ENCODE measurements at regions not wholly inside any gene's neighbourhood (a gene's known extent, or its start where the extent isn't known, plus 50 kb on each side); places are given as distances from the start of the nearest gene placed in this dataset.

DNA sequence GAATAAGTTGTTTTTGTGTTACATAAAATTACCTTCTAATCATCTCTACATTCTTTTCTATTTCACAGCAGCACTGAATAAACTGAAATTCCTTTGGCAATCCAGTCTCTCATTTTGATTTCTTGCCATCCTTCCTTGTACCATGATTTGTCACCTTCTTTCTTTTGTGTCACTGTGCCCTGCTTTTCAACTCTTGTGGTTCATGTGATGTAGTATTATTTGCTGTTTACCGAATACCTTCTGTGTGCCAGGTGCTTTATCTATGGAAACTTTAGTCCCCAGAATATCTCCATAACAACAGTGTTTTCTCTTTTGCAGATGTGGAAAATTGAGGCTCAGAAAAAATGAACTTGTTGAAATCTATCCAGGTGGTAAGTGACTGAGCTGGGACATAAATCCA is 220.3 kb downstream of the STK31 start:
- no peak for TF ChIP-seq POLR2A (IDR thresholded peaks at IDR 0.05; ENCODE audit: low read depth, low read length)
- no peak for TF ChIP-seq CEBPB (IDR thresholded peaks at IDR 0.05; ENCODE audit: low read depth, low read length)
- TF ChIP-seq CTCF (conservative IDR thresholded peaks at IDR 0.05; ENCODE audit: low read depth, low read length) = no peak
- no peak for TF ChIP-seq BHLHE40 (IDR thresholded peaks at IDR 0.05; ENCODE audit: low read depth, low read length)
- TF ChIP-seq RAD21 (IDR thresholded peaks at IDR 0.05; ENCODE audit: low read length) = no peak
- TF ChIP-seq MXI1 (IDR thresholded peaks at IDR 0.05; ENCODE audit: borderline replicate concordance, low read depth, low read length) = no peak
- no peak for TF ChIP-seq CHD1 (IDR thresholded peaks at IDR 0.05; ENCODE audit: low read depth, low read length)

Measured in IMR-90 (cell line).